ENCODE measurements at regions not wholly inside any gene's neighbourhood (a gene's known extent, or its start where the extent isn't known, plus 50 kb on each side); places are given as distances from the start of the nearest gene placed in this dataset.
"Not testable (repeated sequence)": the region's sequence is repeated elsewhere in the genome, so short reads cannot be mapped to it uniquely, and the experiment has no call there.

DNA sequence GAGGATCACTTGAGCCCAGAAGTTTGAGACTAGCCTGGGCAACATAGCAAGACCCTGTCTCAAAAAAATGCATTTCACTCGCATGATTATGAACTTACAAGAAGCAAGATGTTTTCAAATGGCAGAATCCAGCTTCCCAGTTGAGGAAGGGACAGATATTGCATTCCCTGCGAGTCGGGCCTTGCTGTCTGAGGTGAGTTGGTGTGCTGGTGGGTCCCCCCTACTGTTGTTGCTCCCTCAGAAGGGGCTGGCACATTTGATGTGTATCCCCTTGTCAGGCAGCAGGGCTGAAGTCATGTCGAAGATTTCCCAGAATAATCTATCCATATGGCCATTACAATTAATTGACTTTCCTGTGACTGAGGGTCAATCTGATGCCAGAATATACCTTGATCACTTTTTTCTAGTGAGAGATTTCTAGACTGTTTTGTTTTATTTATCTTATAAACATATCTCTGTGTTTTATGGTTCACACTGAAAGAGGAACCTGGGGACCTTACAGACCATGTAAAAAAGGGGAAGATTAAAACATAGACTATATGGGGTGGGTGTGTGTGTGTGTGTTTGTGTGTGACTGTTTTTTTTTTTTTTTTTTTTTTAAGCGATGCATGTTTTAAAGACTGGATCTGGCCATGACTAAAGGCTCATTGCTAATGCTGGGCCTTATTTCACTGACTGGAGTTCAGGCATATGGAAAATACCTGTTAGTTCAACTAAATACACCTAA, 112.1 kb upstream of the MRPS22 start:
- no peak for DNase-seq
- H3K27me3 ChIP-seq = no peaks in the 10 kb centered on the region
- H3K36me3 ChIP-seq = no peaks in the 10 kb centered on the region
- H3K9me3 ChIP-seq = no peaks in the 10 kb centered on the region
- intact Hi-C loops (cut with DNase I) = no loop called here
- TF ChIP-seq, protein P1, sequence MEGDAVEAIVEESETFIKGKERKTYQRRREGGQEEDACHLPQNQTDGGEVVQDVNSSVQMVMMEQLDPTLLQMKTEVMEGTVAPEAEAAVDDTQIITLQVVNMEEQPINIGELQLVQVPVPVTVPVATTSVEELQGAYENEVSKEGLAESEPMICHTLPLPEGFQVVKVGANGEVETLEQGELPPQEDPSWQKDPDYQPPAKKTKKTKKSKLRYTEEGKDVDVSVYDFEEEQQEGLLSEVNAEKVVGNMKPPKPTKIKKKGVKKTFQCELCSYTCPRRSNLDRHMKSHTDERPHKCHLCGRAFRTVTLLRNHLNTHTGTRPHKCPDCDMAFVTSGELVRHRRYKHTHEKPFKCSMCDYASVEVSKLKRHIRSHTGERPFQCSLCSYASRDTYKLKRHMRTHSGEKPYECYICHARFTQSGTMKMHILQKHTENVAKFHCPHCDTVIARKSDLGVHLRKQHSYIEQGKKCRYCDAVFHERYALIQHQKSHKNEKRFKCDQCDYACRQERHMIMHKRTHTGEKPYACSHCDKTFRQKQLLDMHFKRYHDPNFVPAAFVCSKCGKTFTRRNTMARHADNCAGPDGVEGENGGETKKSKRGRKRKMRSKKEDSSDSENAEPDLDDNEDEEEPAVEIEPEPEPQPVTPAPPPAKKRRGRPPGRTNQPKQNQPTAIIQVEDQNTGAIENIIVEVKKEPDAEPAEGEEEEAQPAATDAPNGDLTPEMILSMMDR (IDR thresholded peaks at IDR 0.05) = no peak
- no peak for TF ChIP-seq POLR2A (IDR thresholded peaks at IDR 0.05)
- peaks cover 0 to 26% (median 0%) of the 10 kb centered on the region in 3 donors for H3K4me1 ChIP-seq
- 78 to 88% methylated on average over 5 of the region's 5 CpGs for WGBS, 2 donors
- no peak overlapping the region for H3K4me3 ChIP-seq
- no peak overlapping the region for H3K27ac ChIP-seq

DNA sequence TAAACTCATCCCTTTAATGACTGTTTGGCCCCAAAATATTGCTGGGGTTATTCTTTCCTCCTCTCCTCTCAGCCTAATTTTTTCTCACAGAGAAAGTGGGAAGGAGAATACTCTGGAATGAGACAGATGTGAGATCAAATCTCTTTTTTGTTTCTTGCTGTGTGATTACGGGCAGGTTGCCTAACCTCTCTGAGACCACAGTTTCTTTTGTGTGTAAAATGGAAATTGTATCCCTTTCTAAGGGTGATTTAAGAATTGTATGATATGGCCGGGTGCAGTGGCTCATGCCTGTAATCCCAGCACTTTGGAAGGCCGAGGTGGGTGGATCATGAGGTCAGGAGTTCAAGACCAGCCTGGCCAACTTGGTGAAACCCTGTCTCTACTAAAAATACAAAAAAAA, 111.5 kb upstream of the MRPS22 start:
- H3K27me3 ChIP-seq; H3K36me3 ChIP-seq; H3K4me3 ChIP-seq; DNase-seq; H3K27ac ChIP-seq; H3K9me3 ChIP-seq; intact Hi-C loops (cut with DNase I): not testable (repeated sequence)
- WGBS, 2 donors = 81 to 86% methylated on average over 2 to 3 of the region's 3 CpGs
- peaks cover 0 to 20% (median 0%) of the 10 kb centered on the region in 3 donors for H3K4me1 ChIP-seq

DNA sequence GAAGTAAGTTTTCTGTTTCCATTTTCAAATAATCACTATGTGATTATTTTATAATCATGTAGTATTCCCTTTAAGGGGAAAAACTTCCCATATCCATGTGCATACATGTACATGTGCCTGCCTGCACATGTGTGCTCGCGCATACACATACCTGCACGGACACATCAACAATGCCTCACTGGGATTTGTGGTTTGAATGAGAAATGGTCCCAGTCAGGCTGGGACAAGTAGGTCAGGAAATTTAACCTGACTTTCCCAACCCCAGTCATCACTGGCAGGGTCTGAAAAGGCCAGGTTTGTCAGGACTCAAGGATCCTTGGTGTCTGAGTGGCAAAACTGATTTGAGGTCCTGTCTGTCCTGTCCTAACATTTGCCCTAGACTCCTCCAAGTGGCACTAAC, 109.3 kb upstream of the MRPS22 start:
- intact Hi-C loops (cut with DNase I) = no loop called here
- no peak for DNase-seq
- TF ChIP-seq, protein P1 (IDR thresholded peaks at IDR 0.05) = no peak
- no peak for TF ChIP-seq POLR2A (IDR thresholded peaks at IDR 0.05)
- no peak overlapping the region for H3K27ac ChIP-seq
- peaks cover 0 to 4% (median 0%) of the 10 kb centered on the region in 4 donors for H3K27me3 ChIP-seq
- peaks cover 0 to 19% (median 0%) of the 10 kb centered on the region in 3 donors for H3K4me1 ChIP-seq
- no peaks in the 10 kb centered on the region for H3K9me3 ChIP-seq
- WGBS, 2 donors = 27 to 47% methylated on average over 3 of the region's 3 CpGs
- H3K4me3 ChIP-seq = no peak overlapping the region
- H3K36me3 ChIP-seq = no peaks in the 10 kb centered on the region

DNA sequence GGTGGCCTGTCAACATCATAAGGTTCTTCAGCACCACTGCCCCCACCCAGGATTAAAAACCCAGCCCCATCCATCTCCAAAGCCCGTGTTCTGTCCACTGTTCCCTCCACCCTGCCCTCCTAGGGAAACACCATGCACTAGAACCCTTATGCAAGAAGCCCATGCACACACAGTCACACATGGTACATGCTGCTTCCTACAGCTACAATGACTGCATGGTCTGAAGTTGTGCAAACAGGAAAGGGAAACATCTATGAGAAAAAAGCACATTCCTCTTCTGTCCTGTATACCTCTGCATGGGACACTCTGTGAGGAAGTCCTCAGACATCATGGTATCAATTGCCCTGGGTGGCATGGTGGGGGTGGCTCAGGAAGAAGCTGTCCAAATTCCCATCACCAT, 108.6 kb upstream of the MRPS22 start:
- 100% methylated on average over 1 of the region's 1 CpG; no CpG with 5 or more reads in 1 of the 2 donors for WGBS, 2 donors
- Histone ChIP-seq H3K4me1 (peaks cover 0 to 19% (median 0%) of the 10 kb centered on the region in 3 donors), H3K27me3 (peaks cover 0 to 4% (median 0%) of the 10 kb centered on the region in 4 donors)

DNA sequence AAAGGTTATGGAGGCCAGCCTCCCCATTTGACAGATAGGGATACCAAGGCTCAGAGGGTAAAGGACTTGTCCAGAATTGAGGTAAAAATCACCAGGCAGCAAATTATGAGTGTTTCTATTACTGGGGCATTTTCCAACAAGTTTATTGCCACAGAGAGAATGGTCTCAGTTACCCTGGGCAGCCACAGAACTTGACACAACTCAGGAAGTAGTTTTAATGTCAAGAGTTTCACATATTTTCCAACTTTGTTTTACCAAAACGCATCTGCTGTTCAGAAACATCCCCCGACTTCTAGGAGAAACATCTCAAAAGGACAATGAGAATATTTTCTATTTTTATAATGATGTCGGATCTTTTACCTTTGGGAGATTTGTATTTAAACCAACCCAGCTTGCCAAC, 107.5 kb upstream of the MRPS22 start:
- Histone ChIP-seq H3K27ac (no peak overlapping the region), H3K4me3 (no peak overlapping the region), H3K36me3 (no peaks in the 10 kb centered on the region), H3K27me3 (peaks cover 0 to 9% (median 0%) of the 10 kb centered on the region in 4 donors), H3K9me3 (no peaks in the 10 kb centered on the region), H3K4me1 (peaks cover 0 to 19% (median 0%) of the 10 kb centered on the region in 3 donors)
- no peak for DNase-seq
- no peak for TF ChIP-seq POLR2A (IDR thresholded peaks at IDR 0.05)
- TF ChIP-seq, protein P1 (IDR thresholded peaks at IDR 0.05) = no peak
- intact Hi-C loops (cut with DNase I) = no loop called here
- 66 to 82% methylated on average over 3 of the region's 3 CpGs for WGBS, 2 donors

More for the DNA sequence above, 108.6 kb upstream of the MRPS22 start:
- TF ChIP-seq, protein P1 (IDR thresholded peaks at IDR 0.05) = no peak
- TF ChIP-seq POLR2A (IDR thresholded peaks at IDR 0.05) = no peak
- no peak for DNase-seq
- H3K4me3 ChIP-seq = no peak overlapping the region
- no peaks in the 10 kb centered on the region for H3K9me3 ChIP-seq
- H3K27ac ChIP-seq = no peak overlapping the region
- H3K36me3 ChIP-seq = no peaks in the 10 kb centered on the region
- intact Hi-C loops (cut with DNase I) = no loop called here

Measured in esophagus squamous epithelium (tissue), 5 donors.